CD4-positive, alpha-beta T cell treated with Interferon alpha-2 for 1 hour (primary cell): ENCODE measurements at regions not wholly inside any gene's neighbourhood (a gene's known extent, or its start where the extent isn't known, plus 50 kb on each side); places are given as distances from the start of the nearest gene placed in this dataset.
"Not testable (repeated sequence)": the region's sequence is repeated elsewhere in the genome, so short reads cannot be mapped to it uniquely, and the experiment has no call there.

Experiments used
- DNase-seq, 2 donors: peaks; one replicate each; pipeline ENCODE4 v3.0.0-alpha.2; 2020 to 2022

GRCh38 chr16:29231244-29231643, 175.3 kb downstream of the NPIPB11 start:
- no peak for DNase-seq

GRCh38 chr16:29230671-29231096, 175.8 kb downstream of the NPIPB11 start:
- no peak for DNase-seq

DNA sequence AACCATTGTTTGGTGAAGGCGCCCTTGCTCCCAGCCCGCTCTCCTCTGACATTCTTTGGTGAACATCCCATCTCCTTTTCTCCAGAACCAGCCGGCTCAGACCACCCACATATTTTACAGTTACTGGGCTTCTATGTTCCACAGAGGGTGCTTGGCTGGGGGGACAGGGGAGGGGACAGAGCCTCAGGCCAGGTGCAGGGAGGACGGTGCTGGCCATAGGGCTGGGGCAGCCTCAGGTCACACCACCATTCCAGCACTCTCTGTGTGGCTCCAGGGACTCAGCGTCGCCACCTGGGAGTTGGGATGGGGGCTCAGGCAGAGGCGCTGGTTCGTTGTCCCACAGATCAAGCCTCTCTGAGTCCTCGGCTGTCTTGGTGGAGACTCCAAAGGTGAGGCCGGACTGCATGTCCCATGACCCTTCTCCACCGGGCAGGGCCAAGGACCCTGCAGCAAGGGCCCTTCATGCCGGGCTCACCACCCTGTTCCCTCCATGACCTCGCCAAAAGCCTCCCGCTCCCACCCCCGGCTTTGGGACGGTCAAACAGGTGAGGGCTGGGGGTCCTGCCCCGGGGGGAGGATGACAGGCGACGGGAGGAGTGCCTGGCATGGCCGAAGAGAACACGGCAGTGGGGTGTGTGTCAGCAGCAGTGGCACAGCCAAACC, 176.4 kb downstream of the NPIPB11 start:
- DNase-seq = not testable (repeated sequence)

DNA sequence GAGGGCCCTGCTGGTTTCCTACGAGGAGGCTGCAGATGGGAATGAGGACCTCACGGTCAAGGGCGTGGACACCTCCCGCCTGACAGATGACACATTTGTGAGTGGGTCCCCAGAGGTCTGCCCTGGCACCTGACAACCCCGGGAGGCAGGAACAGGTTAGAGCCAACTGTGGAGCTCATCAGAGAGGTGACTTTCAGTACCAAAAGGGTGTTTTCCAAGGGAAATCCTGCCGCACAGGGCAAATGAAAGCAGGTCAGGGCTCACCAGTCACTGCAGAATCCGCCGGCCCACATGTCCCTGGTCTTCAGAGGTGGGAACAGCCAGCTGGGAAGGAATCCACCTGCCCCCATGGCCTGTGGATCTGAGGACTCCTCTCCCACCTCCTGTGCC, 176.9 kb downstream of the NPIPB11 start:
- not testable (repeated sequence) for DNase-seq

DNA sequence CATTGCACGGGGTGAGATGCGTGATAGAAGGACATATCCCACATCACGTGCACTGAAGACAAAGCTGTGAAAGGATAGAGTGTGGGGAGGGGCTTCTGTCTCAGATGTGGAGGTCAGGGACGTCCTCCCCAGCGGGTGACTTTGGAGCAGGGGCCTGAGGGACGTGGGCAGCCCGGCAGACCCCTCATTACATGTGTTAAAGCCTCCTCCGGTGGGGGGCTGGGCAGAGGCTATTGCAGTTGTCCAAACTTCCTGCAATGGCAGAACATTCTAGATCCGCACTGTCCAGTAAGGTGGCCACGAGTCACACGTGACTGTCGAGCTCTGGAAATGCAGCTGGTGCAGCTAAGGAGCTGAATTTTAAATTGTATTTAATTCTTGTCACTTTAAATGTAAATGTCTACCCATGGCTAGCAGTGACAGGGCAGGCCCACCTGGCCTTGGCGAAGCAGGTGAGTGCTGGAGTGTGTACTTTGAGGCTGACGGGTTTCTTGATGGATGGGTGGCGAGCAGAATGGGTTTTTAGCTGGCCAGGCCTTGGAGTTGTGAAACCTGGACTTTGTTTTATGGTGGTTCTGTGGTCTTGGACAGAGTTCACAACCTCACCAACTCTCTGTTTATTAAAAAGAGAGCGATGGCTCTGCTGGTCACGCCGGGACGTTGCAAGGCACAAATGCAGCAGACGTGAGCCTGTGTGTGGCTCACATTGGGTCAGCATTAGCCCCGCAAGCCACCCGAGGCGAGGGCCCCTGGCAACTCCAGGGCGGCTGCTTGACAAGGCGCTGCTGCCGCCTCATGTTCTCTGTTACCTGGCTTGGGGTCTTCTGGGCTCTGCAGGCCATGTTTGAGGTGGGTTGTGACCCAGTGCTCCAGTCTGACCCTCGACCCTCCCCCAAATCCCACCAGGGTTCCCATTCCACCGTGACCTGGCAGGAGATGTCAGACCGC, 177.6 kb downstream of the NPIPB11 start:
- DNase-seq = not testable (repeated sequence)

- peak; percentile 60 to 63 for DNase-seq
Measured at GRCh38 chr16:29227751-29228663, 178.5 kb downstream of the NPIPB11 start.

GRCh38 chr16:29226782-29227181, 179.7 kb downstream of the NPIPB11 start:
- DNase-seq = no peak

DNA sequence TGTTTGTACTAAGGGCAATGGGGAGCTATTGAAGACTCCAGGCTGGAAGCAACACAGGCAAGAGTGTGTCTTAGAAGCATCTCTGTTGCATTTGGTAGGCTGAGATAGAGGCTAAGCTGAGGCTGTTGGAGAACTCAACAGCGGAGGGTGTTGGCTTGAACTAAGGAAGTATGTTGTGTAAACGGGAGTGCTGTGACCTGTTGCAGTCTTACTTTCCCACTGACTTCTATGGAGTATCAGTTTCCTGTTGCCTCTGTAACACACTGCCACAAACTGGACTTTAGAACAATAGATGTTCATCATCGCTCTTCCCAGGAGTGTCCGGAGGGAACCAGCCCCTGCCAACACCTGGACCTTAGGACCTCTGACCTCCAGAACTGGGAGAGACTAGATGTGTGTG, 181.8 kb downstream of the NPIPB11 start:
- not testable (repeated sequence) for DNase-seq

GRCh38 chr16:29222615-29223014, 183.9 kb downstream of the NPIPB11 start:
- not testable (repeated sequence) for DNase-seq

GRCh38 chr16:29222008-29222407, 184.5 kb downstream of the NPIPB11 start:
- DNase-seq = not testable (repeated sequence)

DNA sequence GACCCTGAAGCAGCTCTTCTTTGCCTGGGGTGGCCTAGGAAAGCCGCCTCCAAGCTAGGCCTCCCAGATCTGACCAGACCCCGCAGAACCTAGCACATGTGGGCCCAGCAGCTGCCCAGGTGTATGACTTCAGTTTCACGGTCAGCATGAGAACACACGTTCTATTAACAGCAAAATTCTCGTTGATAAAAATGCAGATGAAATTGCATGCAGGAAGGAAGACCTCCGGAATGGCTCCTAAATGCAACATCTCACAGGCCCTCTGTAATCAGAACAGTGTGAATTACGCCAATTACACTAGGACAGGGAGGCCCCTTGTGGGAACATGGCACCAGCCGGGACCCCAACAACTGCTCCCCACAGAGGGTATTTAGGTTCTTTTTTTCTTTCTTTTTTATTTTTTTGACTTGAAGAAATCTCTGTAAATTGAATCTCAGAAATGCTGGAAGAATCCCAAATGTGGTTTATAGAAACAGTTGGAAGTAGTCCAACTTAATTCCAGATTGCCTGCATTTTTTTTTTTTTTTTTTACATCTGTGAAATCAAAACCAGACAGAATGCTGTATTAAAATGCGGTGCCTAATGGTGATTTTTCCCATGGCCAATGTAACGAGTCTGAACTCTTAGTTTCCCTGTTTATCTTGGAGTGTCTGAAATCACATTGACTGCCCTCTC, 185.1 kb downstream of the NPIPB11 start:
- not testable (repeated sequence) for DNase-seq

- not testable (repeated sequence) for DNase-seq
Measured at GRCh38 chr16:29220647-29221191, 185.8 kb downstream of the NPIPB11 start.

DNA sequence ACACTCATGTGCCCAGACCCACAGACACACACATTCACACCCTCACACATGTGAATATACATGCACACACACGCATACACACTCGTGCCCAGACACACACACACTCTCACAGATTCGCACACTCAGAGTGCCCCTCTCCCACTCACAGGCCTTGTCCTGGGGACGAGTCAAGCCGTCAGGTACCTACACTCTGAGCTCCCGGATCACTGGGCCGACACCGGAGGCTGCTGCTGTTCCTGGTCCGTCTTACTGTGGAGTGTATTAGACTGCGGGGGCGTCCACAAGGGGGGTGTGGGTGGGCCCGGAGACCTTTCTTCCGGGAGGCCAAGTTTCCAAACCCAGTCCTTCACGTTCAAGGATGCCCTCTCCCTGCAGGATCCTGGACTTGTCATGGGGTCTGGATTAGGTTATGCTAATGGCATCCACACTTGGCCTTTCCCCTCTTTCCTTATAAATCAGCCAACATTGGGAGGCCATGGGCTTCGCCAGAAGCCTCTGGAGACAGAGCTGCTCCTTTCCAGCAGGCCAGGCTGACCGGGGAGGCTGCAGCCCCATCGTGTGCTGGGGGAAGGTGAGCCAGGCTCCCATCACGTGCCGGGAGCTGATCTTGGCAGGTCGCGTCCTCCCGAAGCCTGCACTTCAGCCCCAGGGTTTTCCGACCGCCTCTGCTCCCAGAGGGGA, 186.4 kb downstream of the NPIPB11 start:
- DNase-seq = not testable (repeated sequence)

DNA sequence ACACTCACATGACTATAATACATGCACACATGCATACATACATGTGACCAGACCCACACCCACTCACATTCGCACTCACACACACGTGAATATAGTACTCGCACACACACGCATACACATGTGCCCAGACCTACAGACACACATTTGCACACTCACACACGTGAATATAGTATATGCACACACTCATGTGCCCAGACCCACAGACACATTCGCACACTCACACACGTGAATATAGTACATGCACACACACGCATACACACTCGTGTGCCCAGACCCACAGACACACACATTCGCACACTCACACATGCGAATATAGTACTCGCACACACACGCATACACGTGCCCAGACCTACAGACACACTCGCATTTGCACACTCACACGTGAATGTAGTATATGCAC, 186.9 kb downstream of the NPIPB11 start:
- not testable (repeated sequence) for DNase-seq

DNA sequence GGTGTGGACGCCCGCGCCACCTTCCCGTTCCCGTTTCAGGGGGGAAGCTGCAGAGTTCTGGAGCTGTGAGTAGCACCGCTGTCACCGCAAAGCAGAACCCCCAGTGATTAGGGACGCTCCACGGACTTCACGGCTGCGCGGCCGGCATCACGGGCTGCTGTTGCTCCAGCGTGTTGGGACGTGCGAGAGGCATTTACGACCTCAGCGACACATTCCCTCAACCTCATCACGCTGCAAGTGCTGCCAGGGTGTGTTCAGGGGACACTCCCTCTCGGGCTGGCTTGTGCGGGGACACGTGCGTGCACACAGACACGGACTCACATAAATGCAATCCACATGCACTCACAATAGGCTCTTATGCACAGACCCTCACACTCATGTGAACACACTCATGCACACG, 187.9 kb downstream of the NPIPB11 start:
- not testable (repeated sequence) for DNase-seq

DNA sequence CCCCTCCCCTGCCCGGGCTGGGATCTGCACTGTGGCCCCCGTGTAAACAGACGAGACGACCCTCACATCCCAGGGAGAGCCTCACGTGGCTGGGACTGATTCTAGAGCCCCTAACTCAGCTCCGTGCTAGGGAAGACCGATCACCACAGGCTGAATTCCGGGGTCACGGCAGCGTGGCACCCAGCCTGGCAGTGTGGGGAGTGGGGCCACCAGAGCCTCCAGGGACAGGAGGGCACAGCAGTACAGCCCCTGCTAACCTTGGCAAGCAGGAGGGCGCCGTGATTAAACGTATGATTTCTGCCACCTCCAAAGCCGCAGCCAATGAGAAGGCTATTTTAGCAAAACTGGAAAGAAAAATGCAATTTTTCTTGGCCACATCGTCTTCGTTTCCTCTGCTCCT, 188.3 kb downstream of the NPIPB11 start:
- DNase-seq = not testable (repeated sequence)

DNA sequence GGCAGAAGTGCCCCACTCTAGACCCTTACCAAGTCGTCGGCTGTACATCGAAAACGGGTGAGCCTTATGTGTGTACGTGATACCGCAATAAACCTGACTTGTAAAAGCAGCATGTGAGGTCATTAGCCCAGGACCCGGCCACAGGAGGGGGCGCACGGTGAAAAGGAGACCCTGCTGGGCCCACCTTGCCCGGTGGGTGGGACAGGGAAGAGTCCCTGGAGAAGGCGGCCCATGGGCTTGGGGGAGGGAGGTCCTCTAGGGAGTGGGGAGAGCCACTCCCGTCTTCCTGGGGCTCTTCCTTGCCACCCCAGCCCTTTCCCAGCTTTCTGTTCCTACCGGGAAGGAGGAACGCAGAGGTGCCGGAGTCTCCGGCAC, 188.8 kb downstream of the NPIPB11 start:
- DNase-seq = not testable (repeated sequence)

DNA sequence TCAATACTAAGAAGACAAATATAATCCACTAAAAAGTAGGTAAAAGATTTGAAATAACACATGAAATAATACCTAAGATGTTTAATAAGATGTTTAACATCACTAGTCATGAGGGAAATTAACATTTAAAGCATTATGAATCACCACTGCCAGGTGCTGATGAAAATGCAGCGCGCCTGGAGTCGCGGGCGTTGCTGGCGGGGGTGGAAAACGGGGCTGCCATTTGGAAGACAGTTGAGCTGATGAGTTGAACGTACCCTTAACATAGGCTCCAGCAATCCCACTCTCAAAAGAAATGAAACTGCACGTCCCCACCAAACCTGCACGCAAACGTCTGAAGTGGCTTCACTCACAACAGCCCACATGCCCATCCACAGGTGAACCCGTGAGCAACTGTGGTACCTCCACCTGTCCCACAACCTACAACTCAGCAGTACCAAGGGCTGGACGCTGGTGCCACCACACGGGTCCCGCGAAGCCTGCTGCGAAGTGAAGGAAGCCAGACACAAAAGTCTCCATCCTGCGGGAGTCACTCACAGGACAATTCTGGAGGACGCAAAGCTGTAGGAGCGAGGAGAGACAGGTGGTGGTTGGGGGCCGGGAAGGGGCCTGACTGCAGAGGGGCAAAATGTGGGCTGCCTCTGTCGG, 189.3 kb downstream of the NPIPB11 start:
- not testable (repeated sequence) for DNase-seq

GRCh38 chr16:29213770-29214169, 192.7 kb downstream of the NPIPB11 start:
- not testable (repeated sequence) for DNase-seq

- DNase-seq = not testable (repeated sequence)
Measured at GRCh38 chr16:29213251-29213650, 193.3 kb downstream of the NPIPB11 start.
